ENCODE measurements at regions not wholly inside any gene's neighbourhood (a gene's known extent, or its start where the extent isn't known, plus 50 kb on each side); places are given as distances from the start of the nearest gene placed in this dataset.

DNA sequence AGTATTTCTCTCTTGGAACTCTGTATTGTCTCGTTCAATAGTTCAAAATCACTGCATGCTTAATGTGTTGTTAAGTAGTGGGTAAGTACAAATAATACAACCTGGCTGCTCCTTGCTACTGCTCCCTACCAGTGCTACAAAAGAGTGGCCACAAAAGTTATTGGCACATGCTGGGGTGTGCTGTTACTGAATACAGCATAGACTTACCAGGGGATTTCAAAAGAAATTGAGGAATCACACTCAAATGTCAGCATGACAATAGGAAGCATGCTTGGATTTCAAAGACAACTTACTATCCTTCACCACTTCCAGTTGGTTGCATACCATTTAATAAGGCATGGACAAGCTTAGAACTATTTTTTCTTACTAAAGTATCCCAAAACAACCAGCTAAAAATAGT lies 1041.3 kb upstream of the SPRY2 start:
- Histone ChIP-seq H3K27me3 (ENCODE audit: control insufficient read depth in 3 of 3, insufficient read depth in 3 of 3, low read depth in 1 of 3, low read length in 3 of 3) (no peaks in the 10 kb centered on the region), H3K18ac (ENCODE audit: low read length) (no peak overlapping the region), H2BK12ac (ENCODE audit: low read length) (no peak overlapping the region), H3K9ac (ENCODE audit: low read depth, low read length, poor library complexity) (no peak overlapping the region), H3K27ac (replicated peaks; ENCODE audit: low read length) (no peak overlapping the region), H2BK120ac (ENCODE audit: low read depth, low read length) (no peak overlapping the region), H2AFZ (ENCODE audit: low read length) (no peak overlapping the region), H3K79me1 (ENCODE audit: low read depth, low read length) (no peaks in the 10 kb centered on the region), H3K4me2 (ENCODE audit: insufficient read depth, low read length, poor library complexity, severe bottlenecking) (no peak overlapping the region), H3K14ac (ENCODE audit: low read length) (no peak overlapping the region), H3K9me3 (replicated peaks in 1 of 2; ENCODE audit: control insufficient read depth in 2 of 2, insufficient read depth in 1 of 2, low read depth in 1 of 2, low read length in 2 of 2) (no peaks in the 10 kb centered on the region), H3K4me3 (ENCODE audit: low read length in 2 of 2) (no peak overlapping the region), H2AK5ac (ENCODE audit: low read depth, low read length) (no peak overlapping the region), H4K91ac (ENCODE audit: low read depth, low read length, poor library complexity) (no peak overlapping the region), H2BK5ac (ENCODE audit: low read length) (no peak overlapping the region), H3K4ac (ENCODE audit: low read length) (no peak overlapping the region), H4K8ac (ENCODE audit: low read depth, low read length) (no peak overlapping the region), H2BK15ac (ENCODE audit: low read length) (no peak overlapping the region), H3K23ac (ENCODE audit: low read depth, low read length, poor library complexity) (no peak overlapping the region), H3K4me1 (ENCODE audit: control insufficient read depth in 2 of 2, insufficient read depth in 1 of 2, low read depth in 1 of 2, low read length in 2 of 2) (peaks cover 0 to 6% of the 10 kb centered on the region in 2 donors), H3K36me3 (replicated peaks in 1 of 2; ENCODE audit: control insufficient read depth in 2 of 2, insufficient read depth in 2 of 2, low read length in 2 of 2) (no peaks in the 10 kb centered on the region)
- no peak for DNase-seq (ENCODE audit: low spot score)
- no CpG with 5 or more reads among the region's 1 CpG for WGBS, 2 donors (ENCODE audit: extremely low coverage in 2 of 2, insufficient read length in 2 of 2, insufficient replicate concordance in 1 of 2)

DNA sequence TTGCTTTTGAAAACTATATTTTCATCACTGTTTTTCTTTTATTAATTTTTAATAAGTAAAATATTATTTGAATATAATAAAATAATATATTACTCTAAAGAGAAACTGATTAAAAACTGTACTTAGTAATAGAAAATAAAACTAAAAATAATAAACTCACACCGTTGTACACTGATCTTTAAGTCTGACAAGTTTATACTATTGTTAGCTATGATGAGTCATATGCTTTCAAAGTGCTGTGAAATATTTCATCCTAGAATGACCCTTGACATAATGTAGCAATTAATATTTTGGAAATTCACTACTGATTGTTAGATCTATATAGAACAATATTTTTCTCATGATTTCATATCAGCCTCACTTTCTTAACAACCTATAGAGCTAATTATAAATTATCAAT lies 1040.6 kb upstream of the SPRY2 start:
- no peak overlapping the region for H2BK15ac ChIP-seq (ENCODE audit: low read length)
- no peak overlapping the region for H4K91ac ChIP-seq (ENCODE audit: low read depth, low read length, poor library complexity)
- H2BK5ac ChIP-seq (ENCODE audit: low read length) = no peak overlapping the region
- H2AK5ac ChIP-seq (ENCODE audit: low read depth, low read length) = no peak overlapping the region
- no peak overlapping the region for H4K8ac ChIP-seq (ENCODE audit: low read depth, low read length)
- H2BK12ac ChIP-seq (ENCODE audit: low read length) = no peak overlapping the region
- DNase-seq (ENCODE audit: low spot score) = no peak
- H2BK120ac ChIP-seq (ENCODE audit: low read depth, low read length) = no peak overlapping the region
- no peak overlapping the region for H3K9ac ChIP-seq (ENCODE audit: low read depth, low read length, poor library complexity)
- H3K14ac ChIP-seq (ENCODE audit: low read length) = no peak overlapping the region
- H2AFZ ChIP-seq (ENCODE audit: low read length) = no peak overlapping the region
- H3K27me3 ChIP-seq (ENCODE audit: control insufficient read depth in 3 of 3, insufficient read depth in 3 of 3, low read depth in 1 of 3, low read length in 3 of 3) = no peaks in the 10 kb centered on the region
- H3K79me1 ChIP-seq (ENCODE audit: low read depth, low read length) = no peaks in the 10 kb centered on the region
- no peak overlapping the region for H3K18ac ChIP-seq (ENCODE audit: low read length)
- H3K27ac ChIP-seq (replicated peaks; ENCODE audit: low read length) = no peak overlapping the region
- H3K9me3 ChIP-seq (replicated peaks in 1 of 2; ENCODE audit: control insufficient read depth in 2 of 2, insufficient read depth in 1 of 2, low read depth in 1 of 2, low read length in 2 of 2) = no peaks in the 10 kb centered on the region
- no peaks in the 10 kb centered on the region for H3K36me3 ChIP-seq (replicated peaks in 1 of 2; ENCODE audit: control insufficient read depth in 2 of 2, insufficient read depth in 2 of 2, low read length in 2 of 2)
- no peak overlapping the region for H3K4ac ChIP-seq (ENCODE audit: low read length)
- no peak overlapping the region for H3K4me3 ChIP-seq (ENCODE audit: low read length in 2 of 2)
- H3K23ac ChIP-seq (ENCODE audit: low read depth, low read length, poor library complexity) = no peak overlapping the region
- peaks cover 0 to 6% of the 10 kb centered on the region in 2 donors for H3K4me1 ChIP-seq (ENCODE audit: control insufficient read depth in 2 of 2, insufficient read depth in 1 of 2, low read depth in 1 of 2, low read length in 2 of 2)
- H3K4me2 ChIP-seq (ENCODE audit: insufficient read depth, low read length, poor library complexity, severe bottlenecking) = no peak overlapping the region
- WGBS, 2 donors (ENCODE audit: extremely low coverage in 2 of 2, insufficient read length in 2 of 2, insufficient replicate concordance in 1 of 2) = no CpG with 5 or more reads among the region's 1 CpG

DNA sequence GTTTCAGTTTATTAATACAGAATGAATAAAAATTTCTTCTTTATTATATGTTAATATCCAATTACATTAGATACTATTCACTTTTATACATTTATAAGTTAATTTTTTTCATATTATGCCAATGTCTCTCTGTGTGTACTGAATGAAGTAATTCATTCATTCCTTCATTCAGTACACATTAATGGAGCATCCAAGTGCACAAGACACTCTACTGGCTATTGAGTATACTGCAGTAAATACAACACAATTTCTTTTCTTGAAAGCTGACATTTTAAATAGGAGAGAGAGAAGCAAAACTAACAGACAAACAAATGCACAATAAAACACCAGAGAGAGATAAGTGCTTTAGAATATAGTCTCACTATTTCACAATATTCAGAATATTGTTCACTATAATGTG lies 1038.3 kb upstream of the SPRY2 start:
- H3K36me3 ChIP-seq (replicated peaks in 1 of 2; ENCODE audit: control insufficient read depth in 2 of 2, insufficient read depth in 2 of 2, low read length in 2 of 2) = no peaks in the 10 kb centered on the region
- H3K27ac ChIP-seq (replicated peaks; ENCODE audit: low read length) = no peak overlapping the region
- H3K27me3 ChIP-seq (ENCODE audit: control insufficient read depth in 3 of 3, insufficient read depth in 3 of 3, low read depth in 1 of 3, low read length in 3 of 3) = no peaks in the 10 kb centered on the region
- no peak overlapping the region for H2AK5ac ChIP-seq (ENCODE audit: low read depth, low read length)
- no peak overlapping the region for H2BK12ac ChIP-seq (ENCODE audit: low read length)
- no peak overlapping the region for H4K8ac ChIP-seq (ENCODE audit: low read depth, low read length)
- H2AFZ ChIP-seq (ENCODE audit: low read length) = no peak overlapping the region
- H2BK15ac ChIP-seq (ENCODE audit: low read length) = no peak overlapping the region
- no peak overlapping the region for H3K23ac ChIP-seq (ENCODE audit: low read depth, low read length, poor library complexity)
- no peak for DNase-seq (ENCODE audit: low spot score)
- no peaks in the 10 kb centered on the region for H3K79me1 ChIP-seq (ENCODE audit: low read depth, low read length)
- H2BK5ac ChIP-seq (ENCODE audit: low read length) = no peak overlapping the region
- no peak overlapping the region for H3K4me3 ChIP-seq (ENCODE audit: low read length in 2 of 2)
- H4K91ac ChIP-seq (ENCODE audit: low read depth, low read length, poor library complexity) = no peak overlapping the region
- H3K4me2 ChIP-seq (ENCODE audit: insufficient read depth, low read length, poor library complexity, severe bottlenecking) = no peak overlapping the region
- H2BK120ac ChIP-seq (ENCODE audit: low read depth, low read length) = no peak overlapping the region
- H3K9me3 ChIP-seq (replicated peaks in 1 of 2; ENCODE audit: control insufficient read depth in 2 of 2, insufficient read depth in 1 of 2, low read depth in 1 of 2, low read length in 2 of 2) = no peaks in the 10 kb centered on the region
- no peak overlapping the region for H3K14ac ChIP-seq (ENCODE audit: low read length)
- H3K18ac ChIP-seq (ENCODE audit: low read length) = no peak overlapping the region
- no peak overlapping the region for H3K4ac ChIP-seq (ENCODE audit: low read length)
- H3K9ac ChIP-seq (ENCODE audit: low read depth, low read length, poor library complexity) = no peak overlapping the region
- H3K4me1 ChIP-seq (ENCODE audit: control insufficient read depth in 2 of 2, insufficient read depth in 1 of 2, low read depth in 1 of 2, low read length in 2 of 2) = peaks cover 0 to 6% of the 10 kb centered on the region in 2 donors

DNA sequence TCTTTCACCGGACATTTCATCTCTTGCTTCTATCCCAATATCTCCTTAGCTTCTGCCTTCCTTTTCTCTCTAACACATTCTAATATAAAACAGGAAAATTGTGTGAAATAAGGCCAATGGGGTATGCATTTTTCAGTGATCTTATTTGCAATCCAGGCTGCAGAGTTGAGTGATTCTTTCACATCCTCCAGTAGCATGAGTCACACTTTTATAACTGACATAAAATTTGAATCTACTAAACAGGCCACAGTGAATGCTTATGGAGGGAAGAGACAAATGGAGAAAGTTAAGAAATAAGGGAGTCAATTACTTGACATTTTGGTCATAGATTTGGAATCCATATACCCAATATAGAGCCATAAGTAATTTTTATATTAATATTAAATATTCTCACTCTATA lies 1037.0 kb upstream of the SPRY2 start:
- no peaks in the 10 kb centered on the region for H3K36me3 ChIP-seq (replicated peaks in 1 of 2; ENCODE audit: control insufficient read depth in 2 of 2, insufficient read depth in 2 of 2, low read length in 2 of 2)
- H2AFZ ChIP-seq (ENCODE audit: low read length) = no peak overlapping the region
- no peaks in the 10 kb centered on the region for H3K27me3 ChIP-seq (ENCODE audit: control insufficient read depth in 3 of 3, insufficient read depth in 3 of 3, low read depth in 1 of 3, low read length in 3 of 3)
- H2BK12ac ChIP-seq (ENCODE audit: low read length) = no peak overlapping the region
- no peak overlapping the region for H3K27ac ChIP-seq (replicated peaks; ENCODE audit: low read length)
- H3K4me1 ChIP-seq (ENCODE audit: control insufficient read depth in 2 of 2, insufficient read depth in 1 of 2, low read depth in 1 of 2, low read length in 2 of 2) = peaks cover 0 to 6% of the 10 kb centered on the region in 2 donors
- no peak overlapping the region for H3K14ac ChIP-seq (ENCODE audit: low read length)
- H3K4me3 ChIP-seq (ENCODE audit: low read length in 2 of 2) = no peak overlapping the region
- H4K91ac ChIP-seq (ENCODE audit: low read depth, low read length, poor library complexity) = no peak overlapping the region
- no peak overlapping the region for H2BK120ac ChIP-seq (ENCODE audit: low read depth, low read length)
- DNase-seq (ENCODE audit: low spot score) = no peak
- no peak overlapping the region for H2AK5ac ChIP-seq (ENCODE audit: low read depth, low read length)
- H2BK15ac ChIP-seq (ENCODE audit: low read length) = no peak overlapping the region
- H3K9me3 ChIP-seq (replicated peaks in 1 of 2; ENCODE audit: control insufficient read depth in 2 of 2, insufficient read depth in 1 of 2, low read depth in 1 of 2, low read length in 2 of 2) = no peaks in the 10 kb centered on the region
- no peak overlapping the region for H3K9ac ChIP-seq (ENCODE audit: low read depth, low read length, poor library complexity)
- no peak overlapping the region for H3K4me2 ChIP-seq (ENCODE audit: insufficient read depth, low read length, poor library complexity, severe bottlenecking)
- no peak overlapping the region for H3K18ac ChIP-seq (ENCODE audit: low read length)
- no peak overlapping the region for H3K4ac ChIP-seq (ENCODE audit: low read length)
- no peaks in the 10 kb centered on the region for H3K79me1 ChIP-seq (ENCODE audit: low read depth, low read length)
- no peak overlapping the region for H4K8ac ChIP-seq (ENCODE audit: low read depth, low read length)
- H2BK5ac ChIP-seq (ENCODE audit: low read length) = no peak overlapping the region
- H3K23ac ChIP-seq (ENCODE audit: low read depth, low read length, poor library complexity) = no peak overlapping the region
- no CpG with 5 or more reads among the region's 1 CpG for WGBS, 2 donors (ENCODE audit: extremely low coverage in 2 of 2, insufficient read length in 2 of 2, insufficient replicate concordance in 1 of 2)

Measured in neuronal stem cell (in vitro differentiated cells).